HEK293 (cell line): ENCODE measurements at regions not wholly inside any gene's neighbourhood (a gene's known extent, or its start where the extent isn't known, plus 50 kb on each side); places are given as distances from the start of the nearest gene placed in this dataset.

Experiments used
- CTCF ChIA-PET: fragments of 350-600 bp; formaldehyde crosslinking; extraction: SDS; loops from one replicate; lab custom pipeline; 2021; ENCODE audit warnings: antibody characterized with exemption; lab: Yijun Ruan, JAX
- POLR2A ChIA-PET: fragments of 300-600 bp; formaldehyde crosslinking; extraction: SDS; loops from one replicate; lab custom pipeline; 2020; ENCODE audit warnings: antibody characterized with exemption, inconsistent platforms; lab: Yijun Ruan, JAX
- H3K27ac ChIP-seq: fragments of 200-500 bp; sonication (Bioruptor generic); 2 replicates; pipeline ENCODE4 v1.5.1; 2014; ENCODE audit warnings: low read depth, low read length, control low read depth, inconsistent platforms; ENCODE audit errors: extremely low read depth
- H3K36me3 ChIP-seq, 2 experiments: fragments of 200-500 bp in 1 of 2; sonication (Bioruptor generic) in 1 of 2; 1 replicate in 1 of 2; 2 replicates in 1 of 2; pipeline ENCODE4 v1.5.1; 2014 to 2017; ENCODE audit warnings: inconsistent platforms in 2 of 2, low read length in 2 of 2; ENCODE audit not compliant: control insufficient read depth in 2 of 2, insufficient read depth in 1 of 2
- H3K4me1 ChIP-seq: fragments of 200-500 bp; sonication (Bioruptor generic); 2 replicates; pipeline ENCODE4 v1.5.1; 2014; ENCODE audit warnings: mild to moderate bottlenecking, low read length, inconsistent platforms; ENCODE audit not compliant: control insufficient read depth, insufficient read depth
- H3K4me3 ChIP-seq: 2 replicates; pipeline ENCODE4 v1.5.1; 2011; ENCODE audit warnings: low read depth, mild to moderate bottlenecking, control low read depth, low read length, moderate library complexity
- H3K9me3 ChIP-seq: fragments of 200-500 bp; sonication (Bioruptor generic); 2 replicates; pipeline ENCODE4 v1.5.1; 2014; ENCODE audit warnings: low read depth, low read length, inconsistent platforms; ENCODE audit not compliant: control insufficient read depth, insufficient read depth
- FEZF1 ChIP-seq: fragments of 450-650 bp; formaldehyde crosslinking; IDR thresholded peaks from 2 replicates; pipeline ENCODE4 v1.5.1; 2016; ENCODE audit warnings: missing biosample characterization, missing genetic modification characterization
- HOXA7 ChIP-seq: sonication (generic); formaldehyde crosslinking; IDR thresholded peaks from 2 replicates; pipeline ENCODE4 v1.8.1; 2022; ENCODE audit warnings: missing genetic modification reagents, borderline replicate concordance
- HOXD13 ChIP-seq: sonication (generic); formaldehyde crosslinking; IDR thresholded peaks from 2 replicates; pipeline ENCODE4 v1.8.0; 2022; ENCODE audit warnings: missing genetic modification reagents, borderline replicate concordance
- IKZF3 ChIP-seq: fragments of 450-650 bp; IDR thresholded peaks from 2 replicates; pipeline ENCODE4 v1.5.0; 2018; ENCODE audit warnings: missing biosample characterization, mild to moderate bottlenecking, missing genetic modification characterization, moderate library complexity
- KLF10 ChIP-seq: fragments of 450-650 bp; IDR thresholded peaks from 2 replicates; pipeline ENCODE4 v1.5.1; 2018; ENCODE audit warnings: missing biosample characterization, mild to moderate bottlenecking, missing genetic modification characterization
- OSR2 ChIP-seq: fragments of 450-650 bp; formaldehyde crosslinking; IDR thresholded peaks from 2 replicates; pipeline ENCODE4 v1.5.1; 2016; ENCODE audit warnings: missing biosample characterization, missing genetic modification characterization
- PRDM1 ChIP-seq: fragments of 450-650 bp; formaldehyde crosslinking; IDR thresholded peaks from 2 replicates; pipeline ENCODE4; 2016; ENCODE audit warnings: missing biosample characterization, missing genetic modification characterization
- SP2 ChIP-seq: fragments of 450-650 bp; formaldehyde crosslinking; IDR thresholded peaks from 2 replicates; pipeline ENCODE4 v1.5.1; 2016; ENCODE audit warnings: missing biosample characterization, missing genetic modification characterization
- SP7 ChIP-seq: fragments of 450-650 bp; formaldehyde crosslinking; IDR thresholded peaks from 2 replicates; pipeline ENCODE4 v1.5.1; 2016; ENCODE audit warnings: missing biosample characterization, missing genetic modification characterization
- YY2 ChIP-seq: fragments of 450-650 bp; formaldehyde crosslinking; IDR thresholded peaks from 2 replicates; pipeline ENCODE4 v1.5.1; 2016; ENCODE audit warnings: missing biosample characterization, missing genetic modification characterization
- ZFP37 ChIP-seq: fragments of 450-650 bp; formaldehyde crosslinking; IDR thresholded peaks from 2 replicates; pipeline ENCODE4 v1.5.1; 2016; ENCODE audit warnings: missing biosample characterization, missing genetic modification characterization
- ZNF138 ChIP-seq: fragments of 450-650 bp; formaldehyde crosslinking; IDR thresholded peaks from 2 replicates; pipeline ENCODE4 v1.5.1; 2016; ENCODE audit warnings: missing biosample characterization, missing genetic modification characterization, borderline replicate concordance
- ZNF140 ChIP-seq: fragments of 450-650 bp; formaldehyde crosslinking; IDR thresholded peaks from 2 replicates; pipeline ENCODE4 v1.5.1; 2016; ENCODE audit warnings: missing biosample characterization, missing genetic modification characterization
- ZNF146 ChIP-seq: fragments of 450-650 bp; formaldehyde crosslinking; IDR thresholded peaks from 2 replicates; pipeline ENCODE4 v1.5.1; 2016; ENCODE audit warnings: missing biosample characterization, missing genetic modification characterization
- ZNF169 ChIP-seq: fragments of 450-650 bp; formaldehyde crosslinking; IDR thresholded peaks from 2 replicates; pipeline ENCODE4 v1.5.1; 2016; ENCODE audit warnings: missing biosample characterization, missing genetic modification characterization
- ZNF174 ChIP-seq: fragments of 450-650 bp; formaldehyde crosslinking; IDR thresholded peaks from 2 replicates; pipeline ENCODE4 v1.5.0; 2017; ENCODE audit warnings: missing biosample characterization, mild to moderate bottlenecking, missing genetic modification characterization
- ZNF274 ChIP-seq, 2 experiments: fragments of 200-500 bp in 1 of 2; fragments of 450-650 bp in 1 of 2; sonication (Bioruptor generic) in 1 of 2; formaldehyde crosslinking in 1 of 2; IDR thresholded peaks; 2 replicates each; pipeline versions ENCODE4 v1.5.1 to v1.6.1; 2014 to 2016; ENCODE audit warnings: borderline replicate concordance in 1 of 2, inconsistent platforms in 1 of 2, low read length in 1 of 2, missing biosample characterization in 1 of 2, missing genetic modification characterization in 1 of 2
- ZNF302 ChIP-seq: fragments of 450-650 bp; formaldehyde crosslinking; IDR thresholded peaks from 2 replicates; pipeline ENCODE4 v1.5.1; 2016; ENCODE audit warnings: missing biosample characterization, missing genetic modification characterization, low read depth
- ZNF324 ChIP-seq: fragments of 450-650 bp; formaldehyde crosslinking; IDR thresholded peaks from 2 replicates; pipeline ENCODE4 v1.5.1; 2016; ENCODE audit warnings: missing biosample characterization, missing genetic modification characterization
- ZNF341 ChIP-seq: fragments of 450-650 bp; formaldehyde crosslinking; IDR thresholded peaks from 2 replicates; pipeline ENCODE4; 2016; ENCODE audit warnings: low read depth, missing biosample characterization, missing genetic modification characterization
- ZNF354C ChIP-seq: fragments of 450-650 bp; formaldehyde crosslinking; IDR thresholded peaks from 2 replicates; pipeline ENCODE4 v1.5.1; 2016; ENCODE audit warnings: missing biosample characterization, missing genetic modification characterization, low read depth, borderline replicate concordance
- ZNF37A ChIP-seq: fragments of 450-650 bp; IDR thresholded peaks from 2 replicates; pipeline ENCODE4 v1.5.1; 2018; ENCODE audit warnings: missing biosample characterization, missing genetic modification characterization
- ZNF580 ChIP-seq: fragments of 450-650 bp; formaldehyde crosslinking; IDR thresholded peaks from 2 replicates; pipeline ENCODE4 v1.5.1; 2016; ENCODE audit warnings: missing biosample characterization, missing genetic modification characterization
- ZNF585B ChIP-seq: fragments of 450-650 bp; formaldehyde crosslinking; IDR thresholded peaks from 2 replicates; pipeline ENCODE4 v1.5.1; 2016; ENCODE audit warnings: missing biosample characterization, missing genetic modification characterization
- ZNF747 ChIP-seq: fragments of 450-650 bp; formaldehyde crosslinking; IDR thresholded peaks from 2 replicates; pipeline ENCODE4 v1.5.1; 2016; ENCODE audit warnings: missing biosample characterization, missing genetic modification characterization
- ZNF791 ChIP-seq: fragments of 450-650 bp; formaldehyde crosslinking; IDR thresholded peaks from 2 replicates; pipeline ENCODE4 v1.5.1; 2016; ENCODE audit warnings: missing biosample characterization, missing genetic modification characterization
- ZSCAN16 ChIP-seq: fragments of 450-650 bp; formaldehyde crosslinking; IDR thresholded peaks from 2 replicates; pipeline ENCODE4 v1.5.1; 2016; ENCODE audit warnings: missing biosample characterization, missing genetic modification characterization
- ZSCAN18 ChIP-seq: fragments of 450-650 bp; formaldehyde crosslinking; IDR thresholded peaks from 2 replicates; pipeline ENCODE4 v1.5.1; 2016; ENCODE audit warnings: missing biosample characterization, missing genetic modification characterization
- ZXDB ChIP-seq: fragments of 450-650 bp; formaldehyde crosslinking; IDR thresholded peaks from 2 replicates; pipeline ENCODE4 v1.5.1; 2016; ENCODE audit warnings: missing biosample characterization, missing genetic modification characterization
- TF ChIP-seq, protein P1 (sequence below): fragments of 450-650 bp; formaldehyde crosslinking; IDR thresholded peaks from 2 replicates; pipeline ENCODE4 v1.5.1; 2017; ENCODE audit warnings: missing biosample characterization, missing genetic modification characterization
- TF ChIP-seq, protein P2 (sequence below): sonication (generic); formaldehyde crosslinking; IDR thresholded peaks from 2 replicates; pipeline ENCODE4 v1.8.1; 2022; ENCODE audit warnings: mild to moderate bottlenecking, moderate library complexity, missing genetic modification reagents

DNA sequence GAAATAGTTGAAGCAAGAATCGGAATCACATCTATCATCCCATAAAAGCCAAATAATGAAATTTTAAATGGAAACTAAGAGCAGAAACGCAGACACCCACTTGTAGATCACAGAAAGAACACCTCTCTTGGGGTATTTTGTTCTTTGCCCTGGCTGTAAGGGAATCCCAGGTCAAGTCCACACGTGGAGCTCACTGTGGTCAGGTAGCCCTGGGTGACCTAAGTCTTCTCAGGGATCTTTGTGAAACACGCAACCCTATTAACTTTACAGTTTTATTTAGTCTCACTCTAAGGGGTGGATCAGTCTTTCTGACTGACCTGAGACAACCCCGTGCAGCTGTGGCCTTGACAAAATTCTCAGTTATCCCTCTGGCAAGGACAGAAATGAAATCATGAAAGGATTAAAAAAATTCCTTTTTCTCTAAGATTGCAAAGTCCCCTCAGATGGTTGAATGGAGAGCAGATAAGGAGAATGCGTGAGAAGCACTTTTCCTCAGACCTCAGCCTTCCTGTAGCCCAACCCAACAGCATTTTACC, 111.6 kb downstream of the NREP start (continued):
- TF ChIP-seq ZNF791, result no peak

DNA sequence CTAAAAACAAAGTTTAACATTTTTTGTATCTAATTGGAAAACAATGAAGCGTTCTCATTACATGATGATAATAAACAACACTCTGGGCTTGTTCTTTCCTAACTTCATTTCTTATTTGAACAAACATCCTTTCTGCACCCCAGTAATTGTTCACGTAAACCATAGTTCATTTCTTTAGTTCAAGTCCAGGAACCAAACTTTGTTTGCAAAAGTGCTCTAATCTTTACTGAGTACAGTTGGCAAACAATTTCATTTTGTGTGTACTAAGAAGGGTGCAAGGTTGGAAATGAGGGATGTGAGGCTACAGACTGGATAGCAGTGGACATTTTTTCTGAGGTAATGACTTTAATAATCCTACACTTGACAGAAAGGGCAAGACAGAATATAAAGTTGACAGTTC, 113.5 kb downstream of the NREP start:
- Histone ChIP-seq H3K9me3 (no peaks in the 10 kb centered on the region), H3K27ac (no peak overlapping the region), H3K36me3 (no peaks in the 10 kb centered on the region), H3K4me1 (no peaks in the 10 kb centered on the region), H3K4me3 (no peak overlapping the region)
- TF ChIP-seq, protein P1, sequence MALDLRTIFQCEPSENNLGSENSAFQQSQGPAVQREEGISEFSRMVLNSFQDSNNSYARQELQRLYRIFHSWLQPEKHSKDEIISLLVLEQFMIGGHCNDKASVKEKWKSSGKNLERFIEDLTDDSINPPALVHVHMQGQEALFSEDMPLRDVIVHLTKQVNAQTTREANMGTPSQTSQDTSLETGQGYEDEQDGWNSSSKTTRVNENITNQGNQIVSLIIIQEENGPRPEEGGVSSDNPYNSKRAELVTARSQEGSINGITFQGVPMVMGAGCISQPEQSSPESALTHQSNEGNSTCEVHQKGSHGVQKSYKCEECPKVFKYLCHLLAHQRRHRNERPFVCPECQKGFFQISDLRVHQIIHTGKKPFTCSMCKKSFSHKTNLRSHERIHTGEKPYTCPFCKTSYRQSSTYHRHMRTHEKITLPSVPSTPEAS (tag by site-specific recombination), result no peak
- TF ChIP-seq SP7 (tag by site-specific recombination), result no peak
- TF ChIP-seq ZNF37A (tag by site-specific recombination), result no peak
- TF ChIP-seq IKZF3 (tag by site-specific recombination), result no peak
- no peak for TF ChIP-seq KLF10 (tag by site-specific recombination)
- TF ChIP-seq ZNF302 (tag by site-specific recombination), result no peak
- TF ChIP-seq ZNF169 (tag by site-specific recombination), result no peak
- no peak for TF ChIP-seq FEZF1 (tag by site-specific recombination)
- TF ChIP-seq ZNF341 (tag by site-specific recombination), result no peak
- TF ChIP-seq SP2 (tag by site-specific recombination), result no peak
- no peak for TF ChIP-seq ZNF354C (tag by site-specific recombination)
- TF ChIP-seq HOXD13, result no peak
- no peak for TF ChIP-seq ZXDB
- TF ChIP-seq ZNF324 (tag by site-specific recombination), result no peak
- no peak for TF ChIP-seq ZNF138 (tag by site-specific recombination)
- ChIA-PET CTCF (no interaction called here), POLR2A (no interaction called here)

GRCh38 chr5:111641533-111642233, 115.3 kb downstream of the NREP start:
- Histone ChIP-seq H3K4me1 (no peaks in the 10 kb centered on the region), H3K4me3 (no peak overlapping the region), H3K36me3 (no peaks in the 10 kb centered on the region), H3K27ac (no peak overlapping the region), H3K9me3 (no peaks in the 10 kb centered on the region)
- ChIA-PET CTCF (interaction anchor here (0.6 kb wide), 1 partner anchor 88 kb away, joined by 3 read pairs; no protein-coding TSS in a partner anchor), POLR2A (no interaction called here)
- TF ChIP-seq ZNF585B, result no peak
- TF ChIP-seq ZNF146 (tag by site-specific recombination), result no peak
- no peak for TF ChIP-seq HOXA7 (CRISPR knock-in tag)
- TF ChIP-seq ZNF580, result no peak
- no peak for TF ChIP-seq ZNF140 (tag by site-specific recombination)
- no peak for TF ChIP-seq ZNF274 (IDR thresholded peaks at IDR 0.05; ENCODE audit: low read length)
- no peak for TF ChIP-seq ZNF274 (tag by site-specific recombination; IDR thresholded peaks at IDR 0.05; ENCODE audit: borderline replicate concordance)
- TF ChIP-seq OSR2 (tag by site-specific recombination), result no peak
- TF ChIP-seq, protein P2, sequence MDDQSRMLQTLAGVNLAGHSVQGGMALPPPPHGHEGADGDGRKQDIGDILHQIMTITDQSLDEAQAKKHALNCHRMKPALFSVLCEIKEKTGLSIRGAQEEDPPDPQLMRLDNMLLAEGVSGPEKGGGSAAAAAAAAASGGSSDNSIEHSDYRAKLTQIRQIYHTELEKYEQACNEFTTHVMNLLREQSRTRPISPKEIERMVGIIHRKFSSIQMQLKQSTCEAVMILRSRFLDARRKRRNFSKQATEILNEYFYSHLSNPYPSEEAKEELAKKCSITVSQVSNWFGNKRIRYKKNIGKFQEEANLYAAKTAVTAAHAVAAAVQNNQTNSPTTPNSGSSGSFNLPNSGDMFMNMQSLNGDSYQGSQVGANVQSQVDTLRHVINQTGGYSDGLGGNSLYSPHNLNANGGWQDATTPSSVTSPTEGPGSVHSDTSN (CRISPR knock-in tag), result no peak
- TF ChIP-seq ZNF747 (tag by site-specific recombination), result no peak
- TF ChIP-seq ZSCAN16 (tag by site-specific recombination), result no peak
- no peak for TF ChIP-seq PRDM1 (tag by site-specific recombination)
- TF ChIP-seq YY2 (tag by site-specific recombination), result no peak
- TF ChIP-seq ZFP37, result no peak
- TF ChIP-seq ZNF174 (tag by site-specific recombination), result no peak
- no peak for TF ChIP-seq ZSCAN18 (tag by site-specific recombination)
